H9 (cell line): ENCODE measurements at regions not wholly inside any gene's neighbourhood (a gene's known extent, or its start where the extent isn't known, plus 50 kb on each side); places are given as distances from the start of the nearest gene placed in this dataset.

Experiments
- DNase-seq: peaks from one replicate; pipeline ENCODE4 v3.0.0-alpha.2; 2017
- H2AFZ ChIP-seq: one replicate; pipeline ENCODE4 v1.6.1; 2013; ENCODE audit warnings: mild to moderate bottlenecking, low read length, control low read depth, moderate library complexity
- H2AK5ac ChIP-seq: 2 replicates; pipeline ENCODE4 v1.6.1; 2013; ENCODE audit warnings: low read length, control low read depth, mixed read lengths; ENCODE audit not compliant: insufficient read length
- H2BK120ac ChIP-seq: one replicate; pipeline ENCODE4 v1.6.1; 2013; ENCODE audit warnings: low read depth, mild to moderate bottlenecking, low read length, control low read depth, inconsistent platforms; ENCODE audit not compliant: poor library complexity, severe bottlenecking
- H2BK12ac ChIP-seq: 2 replicates; pipeline ENCODE4 v1.6.1; 2013; ENCODE audit warnings: low read length, control low read depth, mixed read lengths, low read depth; ENCODE audit not compliant: insufficient read length
- H2BK15ac ChIP-seq: 2 replicates; pipeline ENCODE4 v1.6.1; 2013; ENCODE audit warnings: low read depth, low read length, control low read depth
- H2BK20ac ChIP-seq: one replicate; pipeline ENCODE4 v1.6.1; 2013; ENCODE audit warnings: low read depth, mild to moderate bottlenecking, low read length, control low read depth, inconsistent platforms; ENCODE audit not compliant: poor library complexity, severe bottlenecking
- H2BK5ac ChIP-seq: 2 replicates; pipeline ENCODE4 v1.6.1; 2013; ENCODE audit warnings: low read length, control low read depth, mixed read lengths; ENCODE audit not compliant: insufficient read length
- H3K14ac ChIP-seq: 2 replicates; pipeline ENCODE4 v1.6.1; 2013; ENCODE audit warnings: low read length, control low read depth; ENCODE audit not compliant: insufficient read depth
- H3K18ac ChIP-seq: 2 replicates; pipeline ENCODE4 v1.6.1; 2013; ENCODE audit warnings: low read depth, mild to moderate bottlenecking, mixed read lengths, low read length, control low read depth; ENCODE audit not compliant: insufficient read length
- H3K23ac ChIP-seq: 2 replicates; pipeline ENCODE4 v1.6.1; 2013; ENCODE audit warnings: low read length, control low read depth, mixed read lengths, low read depth; ENCODE audit not compliant: insufficient read length
- H3K23me2 ChIP-seq: 2 replicates; pipeline ENCODE4 v1.6.1; 2013; ENCODE audit warnings: low read depth, mild to moderate bottlenecking, mixed read lengths, low read length, control low read depth; ENCODE audit not compliant: insufficient read length, poor library complexity, severe bottlenecking
- H3K27ac ChIP-seq: 2 replicates; pipeline ENCODE4 v1.5.1; 2013; ENCODE audit warnings: low read length, control low read depth, mixed read lengths, low read depth; ENCODE audit not compliant: insufficient read length
- H3K27me3 ChIP-seq: 2 replicates; pipeline ENCODE4 v1.6.1; 2013; ENCODE audit warnings: low read length, control low read depth, inconsistent platforms; ENCODE audit not compliant: insufficient read depth
- H3K4ac ChIP-seq: 2 replicates; pipeline ENCODE4 v1.6.1; 2013; ENCODE audit warnings: low read depth, mild to moderate bottlenecking, control low read depth, inconsistent platforms, low read length, moderate library complexity
- H3K4me1 ChIP-seq: 2 replicates; pipeline ENCODE4 v1.6.1; 2013; ENCODE audit warnings: low read length, control low read depth, inconsistent platforms; ENCODE audit not compliant: insufficient read depth
- H3K4me2 ChIP-seq: 2 replicates; pipeline ENCODE4 v1.6.1; 2013; ENCODE audit warnings: low read length, control low read depth, mixed read lengths; ENCODE audit not compliant: insufficient read length, insufficient read depth
- H3K56ac ChIP-seq: 2 replicates; pipeline ENCODE4 v1.6.1; 2013; ENCODE audit warnings: low read depth, mild to moderate bottlenecking, mixed read lengths, low read length, control low read depth; ENCODE audit not compliant: insufficient read length
- H3K79me1 ChIP-seq: 2 replicates; pipeline ENCODE4 v1.6.1; 2013; ENCODE audit warnings: low read depth, mild to moderate bottlenecking, moderate library complexity, low read length, control low read depth, inconsistent platforms; ENCODE audit not compliant: insufficient read depth, poor library complexity, severe bottlenecking
- H3K79me2 ChIP-seq: 2 replicates; pipeline ENCODE4 v1.6.1; 2013; ENCODE audit warnings: low read length, control low read depth, inconsistent platforms; ENCODE audit not compliant: insufficient read depth
- H3K9ac ChIP-seq: 2 replicates; pipeline ENCODE4 v1.6.1; 2013; ENCODE audit warnings: low read length, control low read depth, mixed read lengths; ENCODE audit not compliant: insufficient read length; ENCODE audit errors: extremely low read depth
- H3K9me3 ChIP-seq: one replicate; pipeline ENCODE4 v1.6.1; 2013; ENCODE audit warnings: low read depth, low read length, inconsistent platforms; ENCODE audit not compliant: control insufficient read depth
- H3T11ph ChIP-seq: one replicate; pipeline ENCODE4 v1.6.1; 2013; ENCODE audit warnings: mild to moderate bottlenecking, low read length, control low read depth, inconsistent platforms
- H4K20me1 ChIP-seq: one replicate; pipeline ENCODE4 v1.6.1; 2013; ENCODE audit not compliant: control insufficient read depth, insufficient read length, insufficient read depth
- H4K5ac ChIP-seq: 2 replicates; pipeline ENCODE4 v1.6.1; 2013; ENCODE audit warnings: low read depth, mild to moderate bottlenecking, mixed read lengths, low read length, control low read depth; ENCODE audit not compliant: insufficient read length
- H4K8ac ChIP-seq: replicated peaks from 2 replicates; pipeline ENCODE4 v1.6.1; 2013; ENCODE audit warnings: low read length, control low read depth, mixed read lengths, low read depth; ENCODE audit not compliant: insufficient read length
- H4K91ac ChIP-seq: 2 replicates; pipeline ENCODE4 v1.6.1; 2013; ENCODE audit warnings: low read depth, mild to moderate bottlenecking, moderate library complexity, mixed read lengths, low read length, control low read depth; ENCODE audit not compliant: insufficient read length
- H3K27ac Mint-ChIP-seq, 3 experiments: 2 replicates in 2 of 3; 3 replicates in 1 of 3; pipeline ENCODE4 v1.8.0; 2020 to 2021; ENCODE audit warnings: mixed read lengths in 3 of 3, mild to moderate bottlenecking in 1 of 3, moderate library complexity in 1 of 3
- H3K27me3 Mint-ChIP-seq: 2 replicates; pipeline ENCODE4 v1.8.0; 2021; ENCODE audit warnings: low read depth, mild to moderate bottlenecking, moderate library complexity, mixed read lengths
- H3K36me3 Mint-ChIP-seq, 3 experiments: 2 replicates in 2 of 3; 3 replicates in 1 of 3; pipeline ENCODE4 v1.8.0; 2020 to 2021; ENCODE audit warnings: low read depth in 3 of 3, mixed read lengths in 3 of 3; ENCODE audit not compliant: insufficient read depth in 1 of 3
- H3K4me1 Mint-ChIP-seq, 2 experiments: 2 replicates each; pipeline ENCODE4 v1.8.0; 2020; ENCODE audit warnings: mixed read lengths in 2 of 2
- H3K4me3 Mint-ChIP-seq, 2 experiments: 2 replicates in 1 of 2; 3 replicates in 1 of 2; pipeline ENCODE4 v1.8.0; 2020 to 2021; ENCODE audit warnings: mild to moderate bottlenecking in 2 of 2, mixed read lengths in 2 of 2, moderate library complexity in 1 of 2
- H3K9me3 Mint-ChIP-seq, 2 experiments: 2 replicates in 1 of 2; 3 replicates in 1 of 2; pipeline ENCODE4 v1.8.0; 2020; ENCODE audit warnings: mild to moderate bottlenecking in 2 of 2, mixed read lengths in 2 of 2, moderate library complexity in 1 of 2
- CTCF ChIP-seq: fragments of 200-600 bp; sonication (generic); conservative IDR thresholded peaks from 3 replicates; pipeline ENCODE4 v1.8.0; 2021; ENCODE audit warnings: antibody characterized with exemption, mild to moderate bottlenecking
- WGBS: extraction: QIAGEN DNeasy Blood & Tissue Kit; methylation state at CpG from one replicate; pipeline ENCODE4 v1.1.7; 2013; ENCODE audit warnings: missing lambda C conversion rate, low lambda C conversion rate, mixed read lengths; ENCODE audit not compliant: insufficient read length; ENCODE audit errors: extremely low coverage; 5-methylcytosine and 5-hydroxymethylcytosine counted together

GRCh38 chr1:199338760-199339159, 688.8 kb upstream of the NR5A2 start:
- WGBS: no CpG with 5 or more reads among the region's 1 CpG
- H4K8ac ChIP-seq: no peak overlapping the region
- H3K56ac ChIP-seq: no peak overlapping the region
- H3K23ac ChIP-seq: no peak overlapping the region
- no peak overlapping the region for H3K4ac ChIP-seq
- H3K27ac Mint-ChIP-seq: no peak overlapping the region
- no peak overlapping the region for H2BK12ac ChIP-seq
- H3K4me1 ChIP-seq: no peaks in the 10 kb centered on the region
- no peaks in the 10 kb centered on the region for H3K9me3 Mint-ChIP-seq
- H2BK5ac ChIP-seq: no peak overlapping the region
- no peak overlapping the region for H3K27ac ChIP-seq
- H3K14ac ChIP-seq: no peak overlapping the region
- no peak for TF ChIP-seq CTCF
- H4K5ac ChIP-seq: no peak overlapping the region
- H3T11ph ChIP-seq: no peak overlapping the region
- no peaks in the 10 kb centered on the region for H3K27me3 Mint-ChIP-seq
- H3K36me3 Mint-ChIP-seq: no peaks in the 10 kb centered on the region; a peak in 1 of 7 replicates
- H4K91ac ChIP-seq: no peak overlapping the region
- peaks cover 0 to 3% of the 10 kb centered on the region in 2 experiments; a peak in 1 of 4 replicates for H3K4me1 Mint-ChIP-seq
- H3K79me1 ChIP-seq: no peaks in the 10 kb centered on the region
- H3K18ac ChIP-seq: no peak overlapping the region
- H2AFZ ChIP-seq: no peak overlapping the region
- no peak overlapping the region for H3K9ac ChIP-seq
- no peak overlapping the region for H2BK15ac ChIP-seq
- H3K4me3 Mint-ChIP-seq: no peak overlapping the region
- no peak overlapping the region for H3K4me2 ChIP-seq
- no peak for DNase-seq
- H3K79me2 ChIP-seq: no peaks in the 10 kb centered on the region
- no peaks in the 10 kb centered on the region for H3K9me3 ChIP-seq
- H4K20me1 ChIP-seq: no peaks in the 10 kb centered on the region
- H2AK5ac ChIP-seq: no peak overlapping the region
- H2BK20ac ChIP-seq: no peak overlapping the region
- H3K27me3 ChIP-seq: no peaks in the 10 kb centered on the region
- no peak overlapping the region for H2BK120ac ChIP-seq
- H3K23me2 ChIP-seq: no peaks in the 10 kb centered on the region
